ENCODE measurements at regions not wholly inside any gene's neighbourhood (a gene's known extent, or its start where the extent isn't known, plus 50 kb on each side); places are given as distances from the start of the nearest gene placed in this dataset.

DNA sequence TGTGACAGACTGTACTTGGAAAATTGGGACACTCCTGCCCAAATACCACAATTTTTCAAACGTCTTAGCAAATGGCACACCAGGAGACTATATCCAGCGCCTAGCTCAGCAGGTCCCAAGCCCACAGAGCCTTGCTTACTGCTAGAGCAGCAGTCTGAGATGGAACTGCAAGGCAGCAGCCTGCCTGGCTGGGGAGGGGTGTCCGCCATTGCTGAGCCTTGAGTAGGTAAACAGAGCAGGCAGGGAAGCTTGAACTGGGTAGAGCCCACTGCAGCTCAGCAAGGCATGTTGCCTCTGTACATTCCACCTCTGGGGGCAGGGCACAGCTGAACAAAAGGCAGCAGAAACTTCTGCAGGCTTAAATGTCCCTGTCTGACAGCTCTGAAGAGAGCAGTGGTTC is 1003.3 kb upstream of the MAP3K7 start:
- Histone ChIP-seq H3K36me3 (ENCODE audit: insufficient read depth, low read length) (no peaks in the 10 kb centered on the region), H3K79me2 (replicated peaks; ENCODE audit: insufficient read depth, low read length) (no peaks in the 10 kb centered on the region), H3K9me3 (ENCODE audit: low read length) (no peaks in the 10 kb centered on the region), H3K27ac (ENCODE audit: low read length) (no peak overlapping the region), H4K20me1 (ENCODE audit: insufficient read depth) (no peaks in the 10 kb centered on the region), H3K9me2 (ENCODE audit: insufficient read depth, low read length) (no peaks in the 10 kb centered on the region), H3K27me3 (ENCODE audit: insufficient read depth, low read depth, low read length) (no peaks in the 10 kb centered on the region), H3K4me3 (ENCODE audit: low read length) (no peak overlapping the region), H3K9ac (ENCODE audit: low read length) (no peak overlapping the region), H3K4me2 (ENCODE audit: low read length) (no peak overlapping the region), H2AFZ (ENCODE audit: low read depth, low read length) (no peak overlapping the region), H3F3A (ENCODE audit: insufficient read depth, low read length, poor library complexity, severe bottlenecking) (no peaks in the 10 kb centered on the region)
- TF ChIP-seq POLR2AphosphoS5 (IDR thresholded peaks at IDR 0.05) (no peak), TAF1 (IDR thresholded peaks at IDR 0.05; ENCODE audit: low read depth) (no peak), EP300 (conservative IDR thresholded peaks at IDR 0.05; ENCODE audit: poor library complexity, severe bottlenecking) (no peak), RAD21 (conservative IDR thresholded peaks at IDR 0.05) (no peak), EZH2 (IDR thresholded peaks at IDR 0.05; ENCODE audit: borderline replicate concordance, insufficient read depth, low read length, poor library complexity, severe bottlenecking) (no peak), SMC3 (conservative IDR thresholded peaks at IDR 0.05; ENCODE audit: poor library complexity) (no peak), MXI1 (conservative IDR thresholded peaks at IDR 0.05; ENCODE audit: poor library complexity, severe bottlenecking) (no peak)
- TF ChIP-seq, protein P1, sequence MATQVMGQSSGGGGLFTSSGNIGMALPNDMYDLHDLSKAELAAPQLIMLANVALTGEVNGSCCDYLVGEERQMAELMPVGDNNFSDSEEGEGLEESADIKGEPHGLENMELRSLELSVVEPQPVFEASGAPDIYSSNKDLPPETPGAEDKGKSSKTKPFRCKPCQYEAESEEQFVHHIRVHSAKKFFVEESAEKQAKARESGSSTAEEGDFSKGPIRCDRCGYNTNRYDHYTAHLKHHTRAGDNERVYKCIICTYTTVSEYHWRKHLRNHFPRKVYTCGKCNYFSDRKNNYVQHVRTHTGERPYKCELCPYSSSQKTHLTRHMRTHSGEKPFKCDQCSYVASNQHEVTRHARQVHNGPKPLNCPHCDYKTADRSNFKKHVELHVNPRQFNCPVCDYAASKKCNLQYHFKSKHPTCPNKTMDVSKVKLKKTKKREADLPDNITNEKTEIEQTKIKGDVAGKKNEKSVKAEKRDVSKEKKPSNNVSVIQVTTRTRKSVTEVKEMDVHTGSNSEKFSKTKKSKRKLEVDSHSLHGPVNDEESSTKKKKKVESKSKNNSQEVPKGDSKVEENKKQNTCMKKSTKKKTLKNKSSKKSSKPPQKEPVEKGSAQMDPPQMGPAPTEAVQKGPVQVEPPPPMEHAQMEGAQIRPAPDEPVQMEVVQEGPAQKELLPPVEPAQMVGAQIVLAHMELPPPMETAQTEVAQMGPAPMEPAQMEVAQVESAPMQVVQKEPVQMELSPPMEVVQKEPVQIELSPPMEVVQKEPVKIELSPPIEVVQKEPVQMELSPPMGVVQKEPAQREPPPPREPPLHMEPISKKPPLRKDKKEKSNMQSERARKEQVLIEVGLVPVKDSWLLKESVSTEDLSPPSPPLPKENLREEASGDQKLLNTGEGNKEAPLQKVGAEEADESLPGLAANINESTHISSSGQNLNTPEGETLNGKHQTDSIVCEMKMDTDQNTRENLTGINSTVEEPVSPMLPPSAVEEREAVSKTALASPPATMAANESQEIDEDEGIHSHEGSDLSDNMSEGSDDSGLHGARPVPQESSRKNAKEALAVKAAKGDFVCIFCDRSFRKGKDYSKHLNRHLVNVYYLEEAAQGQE (IDR thresholded peaks at IDR 0.05; ENCODE audit: borderline replicate concordance), result no peak

DNA sequence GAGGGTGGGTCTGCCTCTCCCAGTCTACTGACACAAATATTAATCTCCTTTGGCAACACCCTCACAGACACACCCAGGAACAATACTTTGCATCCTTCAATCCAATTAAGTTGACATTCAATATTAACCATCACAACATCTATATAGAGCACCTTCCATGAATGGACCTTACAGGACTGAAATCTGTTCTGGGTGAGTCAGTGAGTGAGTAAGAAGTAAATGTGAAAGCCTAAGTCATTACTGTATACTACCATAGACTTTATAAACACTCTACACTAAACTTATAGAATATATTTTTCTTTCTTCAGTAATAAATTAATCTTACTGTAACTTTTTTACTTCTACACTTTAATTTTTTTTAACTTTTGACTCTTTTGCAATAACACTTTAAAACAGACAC is 993.8 kb upstream of the MAP3K7 start:
- H3K4me2 ChIP-seq (ENCODE audit: low read length), result no peak overlapping the region
- no peaks in the 10 kb centered on the region for H3F3A ChIP-seq (ENCODE audit: insufficient read depth, low read length, poor library complexity, severe bottlenecking)
- no peaks in the 10 kb centered on the region for H3K79me2 ChIP-seq (replicated peaks; ENCODE audit: insufficient read depth, low read length)
- H3K9me2 ChIP-seq (ENCODE audit: insufficient read depth, low read length), result no peaks in the 10 kb centered on the region
- no peaks in the 10 kb centered on the region for H4K20me1 ChIP-seq (ENCODE audit: insufficient read depth)
- no peaks in the 10 kb centered on the region for H3K36me3 ChIP-seq (ENCODE audit: insufficient read depth, low read length)
- no peak overlapping the region for H3K9ac ChIP-seq (ENCODE audit: low read length)
- H2AFZ ChIP-seq (ENCODE audit: low read depth, low read length), result no peak overlapping the region
- no peaks in the 10 kb centered on the region for H3K27me3 ChIP-seq (ENCODE audit: insufficient read depth, low read depth, low read length)
- H3K27ac ChIP-seq (ENCODE audit: low read length), result no peak overlapping the region
- TF ChIP-seq MXI1 (conservative IDR thresholded peaks at IDR 0.05; ENCODE audit: poor library complexity, severe bottlenecking) (no peak), RAD21 (conservative IDR thresholded peaks at IDR 0.05) (no peak), POLR2AphosphoS5 (IDR thresholded peaks at IDR 0.05) (no peak), EZH2 (IDR thresholded peaks at IDR 0.05; ENCODE audit: borderline replicate concordance, insufficient read depth, low read length, poor library complexity, severe bottlenecking) (no peak), EP300 (conservative IDR thresholded peaks at IDR 0.05; ENCODE audit: poor library complexity, severe bottlenecking) (no peak), SMC3 (conservative IDR thresholded peaks at IDR 0.05; ENCODE audit: poor library complexity) (no peak), TAF1 (IDR thresholded peaks at IDR 0.05; ENCODE audit: low read depth) (no peak)
- TF ChIP-seq, protein P2, sequence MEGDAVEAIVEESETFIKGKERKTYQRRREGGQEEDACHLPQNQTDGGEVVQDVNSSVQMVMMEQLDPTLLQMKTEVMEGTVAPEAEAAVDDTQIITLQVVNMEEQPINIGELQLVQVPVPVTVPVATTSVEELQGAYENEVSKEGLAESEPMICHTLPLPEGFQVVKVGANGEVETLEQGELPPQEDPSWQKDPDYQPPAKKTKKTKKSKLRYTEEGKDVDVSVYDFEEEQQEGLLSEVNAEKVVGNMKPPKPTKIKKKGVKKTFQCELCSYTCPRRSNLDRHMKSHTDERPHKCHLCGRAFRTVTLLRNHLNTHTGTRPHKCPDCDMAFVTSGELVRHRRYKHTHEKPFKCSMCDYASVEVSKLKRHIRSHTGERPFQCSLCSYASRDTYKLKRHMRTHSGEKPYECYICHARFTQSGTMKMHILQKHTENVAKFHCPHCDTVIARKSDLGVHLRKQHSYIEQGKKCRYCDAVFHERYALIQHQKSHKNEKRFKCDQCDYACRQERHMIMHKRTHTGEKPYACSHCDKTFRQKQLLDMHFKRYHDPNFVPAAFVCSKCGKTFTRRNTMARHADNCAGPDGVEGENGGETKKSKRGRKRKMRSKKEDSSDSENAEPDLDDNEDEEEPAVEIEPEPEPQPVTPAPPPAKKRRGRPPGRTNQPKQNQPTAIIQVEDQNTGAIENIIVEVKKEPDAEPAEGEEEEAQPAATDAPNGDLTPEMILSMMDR (IDR thresholded peaks at IDR 0.05; ENCODE audit: poor library complexity, severe bottlenecking), result no peak
- TF ChIP-seq, protein P1 (IDR thresholded peaks at IDR 0.05; ENCODE audit: borderline replicate concordance), result no peak
- no peaks in the 10 kb centered on the region for H3K9me3 ChIP-seq (ENCODE audit: low read length)
- H3K4me3 ChIP-seq (ENCODE audit: low read length), result no peak overlapping the region
